ENCODE measurements at regions not wholly inside any gene's neighbourhood (a gene's known extent, or its start where the extent isn't known, plus 50 kb on each side); places are given as distances from the start of the nearest gene placed in this dataset.

DNA sequence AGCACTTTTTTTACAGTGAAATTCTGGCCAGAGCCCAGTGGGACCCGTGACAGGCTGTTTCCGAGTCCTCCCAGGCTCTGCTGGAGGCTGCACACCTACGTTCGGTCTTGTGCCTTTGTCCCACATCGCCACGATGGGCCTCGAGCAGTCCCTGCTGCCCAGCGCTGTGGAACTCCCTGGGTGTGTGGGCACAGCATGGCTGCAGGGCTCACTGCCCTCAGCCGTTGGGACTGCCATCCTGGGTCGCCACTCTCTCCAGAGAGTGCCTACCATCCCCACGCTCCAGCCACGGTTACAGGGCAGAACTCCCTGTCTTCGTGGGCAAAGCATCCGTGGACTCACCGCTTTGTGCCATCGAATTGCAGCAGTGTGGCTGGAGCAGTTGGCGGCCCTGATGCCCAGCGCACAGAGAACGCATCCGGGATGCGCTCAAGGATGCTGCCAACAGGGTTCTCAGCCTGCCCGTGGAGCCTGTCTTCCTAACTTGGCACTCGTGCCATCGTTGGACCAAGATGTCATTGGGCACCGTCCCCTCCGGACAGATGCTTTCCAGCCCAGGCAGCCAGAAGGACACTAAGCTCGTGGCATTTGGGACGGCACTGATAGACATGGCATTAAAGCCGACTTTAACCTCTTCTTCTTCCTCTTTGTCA lies 85.0 kb upstream of the ARHGEF7 start:
- H3K27ac Mint-ChIP-seq: no peak overlapping the region
- intact Hi-C loops (cut with micrococcal nuclease): no loop called here
- no peak overlapping the region for H3K4me3 Mint-ChIP-seq
- no peaks in the 10 kb centered on the region for H3K4me1 Mint-ChIP-seq
- peak; percentile 37 for DNase-seq
- H3K36me3 Mint-ChIP-seq (ENCODE audit: low read depth): no peaks in the 10 kb centered on the region
- H3K27me3 Mint-ChIP-seq: peaks cover 20% of the 10 kb centered on the region
- H3K9me3 Mint-ChIP-seq: no peaks in the 10 kb centered on the region

- Mint-ChIP-seq H3K36me3 (ENCODE audit: low read depth) (no peaks in the 10 kb centered on the region), H3K27me3 (peaks cover 21% of the 10 kb centered on the region), H3K9me3 (no peaks in the 10 kb centered on the region), H3K4me3 (no peak overlapping the region), H3K4me1 (no peaks in the 10 kb centered on the region), H3K27ac (no peak overlapping the region)
- intact Hi-C loops (cut with micrococcal nuclease): no loop called here
- peak; percentile 51 for DNase-seq
These were observed 87.4 kb upstream of the ARHGEF7 start for GRCh38 chr13:111027458-111028439.

DNA sequence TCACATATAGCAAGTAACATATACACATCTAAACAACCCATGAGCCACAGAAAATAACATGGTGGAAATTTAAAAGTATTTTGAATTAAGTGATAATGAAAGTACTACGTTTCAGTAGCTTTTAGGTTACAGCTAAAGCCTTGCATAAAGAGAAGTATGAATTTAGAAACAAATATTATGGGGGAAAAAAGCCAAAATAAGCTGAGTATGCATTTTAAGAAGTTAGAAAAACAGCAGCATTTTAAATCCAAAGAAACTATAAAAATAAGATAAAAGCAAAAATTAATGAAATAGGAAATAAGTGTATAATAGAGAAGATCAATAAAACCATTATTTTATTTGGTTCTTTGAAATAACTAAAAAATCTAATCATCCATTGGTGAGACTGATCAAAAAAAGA lies 89.8 kb upstream of the ARHGEF7 start:
- H3K36me3 Mint-ChIP-seq (ENCODE audit: low read depth): peaks cover 2% of the 10 kb centered on the region
- H3K4me1 Mint-ChIP-seq: no peaks in the 10 kb centered on the region
- DNase-seq: no peak
- H3K27ac Mint-ChIP-seq: no peak overlapping the region
- intact Hi-C loops (cut with micrococcal nuclease): no loop called here
- no peak overlapping the region for H3K4me3 Mint-ChIP-seq
- peaks cover 7% of the 10 kb centered on the region for H3K9me3 Mint-ChIP-seq
- H3K27me3 Mint-ChIP-seq: peaks cover 21% of the 10 kb centered on the region

DNA sequence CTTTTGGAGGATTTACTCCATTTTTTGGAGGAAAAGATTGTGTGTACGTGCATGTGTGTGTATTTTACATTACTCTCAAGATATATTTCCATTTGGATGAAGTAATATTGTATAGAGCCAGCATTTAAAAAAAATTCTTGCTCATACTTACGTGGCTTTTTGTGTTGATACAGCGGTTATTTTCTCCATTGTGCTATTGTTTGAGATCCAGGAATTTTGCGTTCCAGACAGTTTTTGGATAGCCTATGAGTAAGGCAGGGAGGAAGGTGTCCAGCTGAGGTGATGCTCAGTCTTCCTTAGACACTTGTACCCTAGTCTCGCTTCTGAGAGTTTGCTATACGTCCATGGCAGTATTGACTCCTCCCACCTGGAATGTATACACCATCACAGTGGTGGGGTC lies 92.2 kb upstream of the ARHGEF7 start:
- Mint-ChIP-seq H3K36me3 (ENCODE audit: low read depth) (peaks cover 2% of the 10 kb centered on the region), H3K9me3 (peaks cover 7% of the 10 kb centered on the region), H3K4me3 (no peak overlapping the region), H3K27me3 (peaks cover 14% of the 10 kb centered on the region), H3K27ac (no peak overlapping the region), H3K4me1 (no peaks in the 10 kb centered on the region)
- intact Hi-C loops (cut with micrococcal nuclease): no loop called here
- DNase-seq: no peak

- Mint-ChIP-seq H3K36me3 (ENCODE audit: low read depth) (peaks cover 2% of the 10 kb centered on the region), H3K27ac (no peak overlapping the region), H3K9me3 (peaks cover 10% of the 10 kb centered on the region), H3K4me1 (no peaks in the 10 kb centered on the region), H3K27me3 (peaks cover 14% of the 10 kb centered on the region), H3K4me3 (no peak overlapping the region)
- intact Hi-C loops (cut with micrococcal nuclease): no loop called here
- DNase-seq: no peak
These were observed 92.9 kb upstream of the ARHGEF7 start for GRCh38 chr13:111022241-111022640.

GRCh38 chr13:111021270-111021669 lies 93.8 kb upstream of the ARHGEF7 start:
- Mint-ChIP-seq H3K4me1 (peaks cover 3% of the 10 kb centered on the region), H3K27ac (no peak overlapping the region), H3K27me3 (peaks cover 15% of the 10 kb centered on the region), H3K36me3 (ENCODE audit: low read depth) (peaks cover 2% of the 10 kb centered on the region), H3K9me3 (peaks cover 10% of the 10 kb centered on the region), H3K4me3 (no peak overlapping the region)
- intact Hi-C loops (cut with micrococcal nuclease): no loop called here
- no peak for DNase-seq

GRCh38 chr13:111020546-111020945 lies 94.6 kb upstream of the ARHGEF7 start:
- intact Hi-C loops (cut with micrococcal nuclease): no loop called here
- peaks cover 2% of the 10 kb centered on the region for H3K36me3 Mint-ChIP-seq (ENCODE audit: low read depth)
- peaks cover 16% of the 10 kb centered on the region for H3K27me3 Mint-ChIP-seq
- no peak overlapping the region for H3K4me3 Mint-ChIP-seq
- no peak for DNase-seq
- H3K9me3 Mint-ChIP-seq: peaks cover 10% of the 10 kb centered on the region
- peaks cover 4% of the 10 kb centered on the region for H3K4me1 Mint-ChIP-seq
- no peak overlapping the region for H3K27ac Mint-ChIP-seq

- intact Hi-C loops (cut with micrococcal nuclease): no loop called here
- no peak for DNase-seq
- Mint-ChIP-seq H3K27ac (no peak overlapping the region), H3K27me3 (peaks cover 12% of the 10 kb centered on the region), H3K4me1 (peaks cover 4% of the 10 kb centered on the region), H3K4me3 (no peak overlapping the region), H3K36me3 (ENCODE audit: low read depth) (peaks cover 2% of the 10 kb centered on the region), H3K9me3 (peaks cover 10% of the 10 kb centered on the region)
These were observed 95.1 kb upstream of the ARHGEF7 start for GRCh38 chr13:111020021-111020420.

GRCh38 chr13:111017755-111018459 lies 97.2 kb upstream of the ARHGEF7 start:
- no peak overlapping the region for H3K27ac Mint-ChIP-seq
- H3K4me3 Mint-ChIP-seq: no peak overlapping the region
- peaks cover 2% of the 10 kb centered on the region for H3K27me3 Mint-ChIP-seq
- no peak for DNase-seq
- peaks cover 2% of the 10 kb centered on the region for H3K36me3 Mint-ChIP-seq (ENCODE audit: low read depth)
- H3K4me1 Mint-ChIP-seq: peaks cover 7% of the 10 kb centered on the region
- H3K9me3 Mint-ChIP-seq: peaks cover 10% of the 10 kb centered on the region
- intact Hi-C loops (cut with micrococcal nuclease): no loop called here

DNA sequence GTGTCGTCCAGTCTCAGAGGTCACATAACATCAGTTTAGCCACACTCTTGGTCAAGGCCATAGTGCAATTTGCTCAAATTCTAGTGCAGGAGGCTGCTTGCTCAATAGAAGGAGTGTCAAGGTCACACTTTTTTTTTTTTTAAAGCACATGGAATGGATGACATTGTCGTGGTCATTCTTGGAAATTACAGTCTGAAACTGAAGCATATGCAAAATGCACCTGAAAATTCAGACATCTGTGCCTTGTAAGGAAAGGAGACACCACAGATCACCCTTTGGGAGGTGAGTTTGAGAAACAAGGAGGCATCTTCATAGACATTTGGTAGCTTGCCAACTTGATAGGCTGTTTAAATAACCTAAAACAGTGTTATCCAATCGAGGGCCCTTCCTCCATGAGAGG lies 98.3 kb upstream of the ANKRD10 start:
- intact Hi-C loops (cut with micrococcal nuclease): loop anchor here (1.0 kb wide), 1 partner anchor 48 kb away; no protein-coding TSS in a partner anchor
- no peak for DNase-seq
- Mint-ChIP-seq H3K4me3 (no peak overlapping the region), H3K4me1 (peaks cover 26% of the 10 kb centered on the region), H3K27me3 (peaks cover 13% of the 10 kb centered on the region), H3K36me3 (ENCODE audit: low read depth) (peaks cover 2% of the 10 kb centered on the region), H3K27ac (peak overlapping the region; percentile 73), H3K9me3 (peaks cover 19% of the 10 kb centered on the region)

DNA sequence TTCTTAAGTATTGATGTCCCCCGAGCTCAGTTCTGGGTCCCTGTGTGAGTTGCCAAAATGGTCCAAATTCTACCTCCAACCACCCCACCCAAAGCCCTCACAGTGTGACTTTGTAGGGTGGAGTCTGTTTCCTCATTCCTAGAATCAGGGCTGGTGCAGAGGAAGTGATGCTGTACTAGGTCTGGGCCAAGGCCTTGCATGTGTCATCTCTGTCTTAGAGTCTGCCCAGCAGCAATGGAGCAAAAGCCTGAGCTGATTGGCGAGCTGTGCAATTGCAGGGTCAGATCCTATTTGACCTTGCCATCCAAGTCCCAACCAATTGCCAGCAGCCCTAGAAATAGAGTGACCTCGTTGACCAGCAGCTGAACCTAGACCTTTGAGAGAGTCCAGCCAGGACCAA lies 97.0 kb upstream of the ANKRD10 start:
- peaks cover 28% of the 10 kb centered on the region for H3K4me1 Mint-ChIP-seq
- DNase-seq: peak; percentile 74
- intact Hi-C loops (cut with micrococcal nuclease): no loop called here
- peaks cover 15% of the 10 kb centered on the region for H3K27me3 Mint-ChIP-seq
- peaks cover 2% of the 10 kb centered on the region for H3K36me3 Mint-ChIP-seq (ENCODE audit: low read depth)
- peak overlapping the region; percentile 83 for H3K27ac Mint-ChIP-seq
- peaks cover 16% of the 10 kb centered on the region for H3K9me3 Mint-ChIP-seq
- peak overlapping the region; percentile 57 for H3K4me3 Mint-ChIP-seq

- peaks cover 26% of the 10 kb centered on the region for H3K4me1 Mint-ChIP-seq
These were observed 93.5 kb upstream of the ANKRD10 start for GRCh38 chr13:111008351-111008750.

GRCh38 chr13:111007209-111007608 lies 92.3 kb upstream of the ANKRD10 start:
- Mint-ChIP-seq H3K4me1 (peaks cover 16% of the 10 kb centered on the region), H3K27ac (no peak overlapping the region), H3K9me3 (peaks cover 11% of the 10 kb centered on the region), H3K4me3 (no peak overlapping the region), H3K36me3 (ENCODE audit: low read depth) (peaks cover 2% of the 10 kb centered on the region), H3K27me3 (peaks cover 25% of the 10 kb centered on the region)
- no peak for DNase-seq
- intact Hi-C loops (cut with micrococcal nuclease): no loop called here

More at GRCh38 chr13:111008351-111008750, 93.5 kb upstream of the ANKRD10 start:
- H3K36me3 Mint-ChIP-seq (ENCODE audit: low read depth): peaks cover 2% of the 10 kb centered on the region
- peaks cover 21% of the 10 kb centered on the region for H3K27me3 Mint-ChIP-seq
- no peak overlapping the region for H3K27ac Mint-ChIP-seq
- DNase-seq: no peak
- intact Hi-C loops (cut with micrococcal nuclease): no loop called here
- H3K9me3 Mint-ChIP-seq: peaks cover 16% of the 10 kb centered on the region
- no peak overlapping the region for H3K4me3 Mint-ChIP-seq
